ENCODE measurements at regions not wholly inside any gene's neighbourhood (a gene's known extent, or its start where the extent isn't known, plus 50 kb on each side); places are given as distances from the start of the nearest gene placed in this dataset.

DNA sequence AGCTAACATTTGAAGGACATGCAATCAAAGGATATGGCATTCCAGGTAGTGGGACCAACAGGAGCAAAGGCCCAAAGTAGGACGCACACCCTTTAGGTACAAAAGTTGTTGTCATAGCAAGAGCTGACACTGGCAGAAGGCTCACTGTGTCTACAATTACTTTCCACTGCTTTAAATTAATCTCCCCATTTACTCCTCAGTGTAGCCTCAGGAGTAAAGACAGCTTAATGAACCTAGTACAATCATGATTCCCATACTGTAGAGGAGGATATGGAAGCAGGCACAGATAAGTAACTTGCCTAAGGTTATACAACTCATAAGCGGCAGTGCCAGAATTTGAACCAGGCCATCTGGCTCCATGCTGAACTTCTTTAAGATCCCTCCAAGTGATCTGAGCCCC is 212.9 kb upstream of the SFSWAP start:
- Histone ChIP-seq H2AFZ (ENCODE audit: control insufficient read depth, low read length) (no peak overlapping the region), H3K9me3 (ENCODE audit: control insufficient read depth, low read depth, low read length) (no peaks in the 10 kb centered on the region), H3K27me3 (ENCODE audit: control insufficient read depth, extremely low read depth, insufficient read depth, low read length) (no peaks in the 10 kb centered on the region), H4K20me1 (ENCODE audit: control insufficient read depth, extremely low read depth, insufficient read depth, low read length) (no peaks in the 10 kb centered on the region), H3K79me2 (ENCODE audit: control insufficient read depth, insufficient read depth, low read length) (no peaks in the 10 kb centered on the region), H3K4me3 (ENCODE audit: control insufficient read depth in 2 of 3, extremely low read depth in 1 of 3, insufficient read depth in 2 of 3, low read depth in 1 of 3, low read length in 3 of 3) (no peak overlapping the region), H3K27ac (ENCODE audit: control insufficient read depth, insufficient read depth, low read length) (no peak overlapping the region), H3K4me1 (ENCODE audit: control insufficient read depth, extremely low read depth, insufficient read depth, low read length) (no peaks in the 10 kb centered on the region), H3K36me3 (ENCODE audit: control insufficient read depth in 2 of 2, extremely low read depth in 1 of 2, insufficient read depth in 2 of 2, low read length in 2 of 2) (no peaks in the 10 kb centered on the region), H3K9me1 (ENCODE audit: control insufficient read depth, extremely low read depth, insufficient read depth, low read length) (no peaks in the 10 kb centered on the region), H3K9ac (ENCODE audit: control insufficient read depth, extremely low read depth, insufficient read depth, low read length) (no peak overlapping the region), H3K4me2 (ENCODE audit: control insufficient read depth, extremely low read depth, insufficient read depth, low read depth, low read length) (no peak overlapping the region)
- no peak for FAIRE-seq
- no peak for DNase-seq (ENCODE audit: low read depth, low spot score)
- dilution Hi-C loops (cut with MboI; ENCODE audit: extremely low pct_ligation_motif_present, low sequenced_read_pairs), result no loop called here
- no peak for TF ChIP-seq EZH2 (IDR thresholded peaks at IDR 0.05; ENCODE audit: low read length)
- TF ChIP-seq, protein P1, sequence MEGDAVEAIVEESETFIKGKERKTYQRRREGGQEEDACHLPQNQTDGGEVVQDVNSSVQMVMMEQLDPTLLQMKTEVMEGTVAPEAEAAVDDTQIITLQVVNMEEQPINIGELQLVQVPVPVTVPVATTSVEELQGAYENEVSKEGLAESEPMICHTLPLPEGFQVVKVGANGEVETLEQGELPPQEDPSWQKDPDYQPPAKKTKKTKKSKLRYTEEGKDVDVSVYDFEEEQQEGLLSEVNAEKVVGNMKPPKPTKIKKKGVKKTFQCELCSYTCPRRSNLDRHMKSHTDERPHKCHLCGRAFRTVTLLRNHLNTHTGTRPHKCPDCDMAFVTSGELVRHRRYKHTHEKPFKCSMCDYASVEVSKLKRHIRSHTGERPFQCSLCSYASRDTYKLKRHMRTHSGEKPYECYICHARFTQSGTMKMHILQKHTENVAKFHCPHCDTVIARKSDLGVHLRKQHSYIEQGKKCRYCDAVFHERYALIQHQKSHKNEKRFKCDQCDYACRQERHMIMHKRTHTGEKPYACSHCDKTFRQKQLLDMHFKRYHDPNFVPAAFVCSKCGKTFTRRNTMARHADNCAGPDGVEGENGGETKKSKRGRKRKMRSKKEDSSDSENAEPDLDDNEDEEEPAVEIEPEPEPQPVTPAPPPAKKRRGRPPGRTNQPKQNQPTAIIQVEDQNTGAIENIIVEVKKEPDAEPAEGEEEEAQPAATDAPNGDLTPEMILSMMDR (optimal IDR thresholded peaks at IDR 0.05 in 1 of 3, IDR thresholded peaks at IDR 0.05 in 1 of 3, conservative IDR thresholded peaks at IDR 0.05 in 1 of 3; ENCODE audit: extremely low read depth in 1 of 3, insufficient read depth in 2 of 3, low read length in 3 of 3), result no peak

DNA sequence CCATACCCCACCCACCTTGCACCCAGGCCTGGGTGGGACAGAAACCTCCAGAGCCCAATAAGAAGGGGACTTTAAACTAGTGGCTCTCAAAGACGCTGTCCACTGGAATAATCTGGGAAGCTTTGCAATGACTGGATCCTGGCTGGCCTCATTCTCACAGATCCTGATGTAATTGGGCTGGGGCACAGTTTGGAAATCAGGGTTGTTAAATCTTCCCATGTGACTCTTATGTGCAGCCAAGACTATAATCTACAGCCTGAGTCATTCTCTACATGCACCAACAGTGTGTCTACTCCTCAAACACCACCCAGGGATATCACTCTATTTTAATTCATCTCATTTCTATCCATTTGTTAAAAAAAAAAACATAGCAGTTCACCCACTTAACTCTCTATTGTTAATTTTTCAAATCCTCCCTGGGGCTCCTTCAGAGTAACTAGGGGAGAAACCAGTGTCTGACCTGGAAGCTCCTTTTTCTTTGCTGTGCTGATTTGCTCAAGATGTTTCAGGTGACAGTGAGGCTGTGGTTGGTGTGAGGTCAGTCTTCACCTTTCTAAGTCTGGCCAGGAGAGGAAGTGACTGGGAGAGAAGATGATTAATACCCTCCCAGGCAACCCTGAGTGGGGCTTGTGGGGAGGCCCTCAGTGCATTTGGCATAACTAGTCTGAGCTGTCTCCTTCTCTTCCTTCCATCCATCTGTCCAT is 211.6 kb upstream of the SFSWAP start:
- DNase-seq (ENCODE audit: low read depth, low spot score) (no peak), FAIRE-seq (no peak)
- Histone ChIP-seq H3K79me2 (ENCODE audit: control insufficient read depth, insufficient read depth, low read length) (no peaks in the 10 kb centered on the region), H2AFZ (ENCODE audit: control insufficient read depth, low read length) (no peak overlapping the region), H3K4me3 (ENCODE audit: control insufficient read depth in 2 of 3, extremely low read depth in 1 of 3, insufficient read depth in 2 of 3, low read depth in 1 of 3, low read length in 3 of 3) (no peak overlapping the region), H4K20me1 (ENCODE audit: control insufficient read depth, extremely low read depth, insufficient read depth, low read length) (no peaks in the 10 kb centered on the region), H3K27me3 (ENCODE audit: control insufficient read depth, extremely low read depth, insufficient read depth, low read length) (no peaks in the 10 kb centered on the region), H3K9ac (ENCODE audit: control insufficient read depth, extremely low read depth, insufficient read depth, low read length) (no peak overlapping the region), H3K36me3 (ENCODE audit: control insufficient read depth in 2 of 2, extremely low read depth in 1 of 2, insufficient read depth in 2 of 2, low read length in 2 of 2) (no peaks in the 10 kb centered on the region), H3K9me1 (ENCODE audit: control insufficient read depth, extremely low read depth, insufficient read depth, low read length) (no peaks in the 10 kb centered on the region), H3K4me2 (ENCODE audit: control insufficient read depth, extremely low read depth, insufficient read depth, low read depth, low read length) (no peak overlapping the region), H3K27ac (ENCODE audit: control insufficient read depth, insufficient read depth, low read length) (no peak overlapping the region), H3K9me3 (ENCODE audit: control insufficient read depth, low read depth, low read length) (no peaks in the 10 kb centered on the region), H3K4me1 (ENCODE audit: control insufficient read depth, extremely low read depth, insufficient read depth, low read length) (no peaks in the 10 kb centered on the region)
- dilution Hi-C loops (cut with MboI; ENCODE audit: extremely low pct_ligation_motif_present, low sequenced_read_pairs), result no loop called here
- TF ChIP-seq EZH2 (IDR thresholded peaks at IDR 0.05; ENCODE audit: low read length), result no peak

GRCh38 chr12:131499864-131500190 is 211.1 kb upstream of the SFSWAP start:
- no peaks in the 10 kb centered on the region for H3K9me1 ChIP-seq (ENCODE audit: control insufficient read depth, extremely low read depth, insufficient read depth, low read length)
- H4K20me1 ChIP-seq (ENCODE audit: control insufficient read depth, extremely low read depth, insufficient read depth, low read length), result no peaks in the 10 kb centered on the region
- no peak overlapping the region for H3K27ac ChIP-seq (ENCODE audit: control insufficient read depth, insufficient read depth, low read length)
- H3K36me3 ChIP-seq (ENCODE audit: control insufficient read depth in 2 of 2, extremely low read depth in 1 of 2, insufficient read depth in 2 of 2, low read length in 2 of 2), result no peaks in the 10 kb centered on the region
- H3K4me3 ChIP-seq (ENCODE audit: control insufficient read depth in 2 of 3, extremely low read depth in 1 of 3, insufficient read depth in 2 of 3, low read depth in 1 of 3, low read length in 3 of 3), result no peak overlapping the region
- DNase-seq (ENCODE audit: low read depth, low spot score) (no peak), FAIRE-seq (no peak)
- H3K9ac ChIP-seq (ENCODE audit: control insufficient read depth, extremely low read depth, insufficient read depth, low read length), result no peak overlapping the region
- H3K9me3 ChIP-seq (ENCODE audit: control insufficient read depth, low read depth, low read length), result no peaks in the 10 kb centered on the region
- H3K4me2 ChIP-seq (ENCODE audit: control insufficient read depth, extremely low read depth, insufficient read depth, low read depth, low read length), result no peak overlapping the region
- dilution Hi-C loops (cut with MboI; ENCODE audit: extremely low pct_ligation_motif_present, low sequenced_read_pairs), result no loop called here
- TF ChIP-seq, protein P1 (optimal IDR thresholded peaks at IDR 0.05 in 1 of 3, IDR thresholded peaks at IDR 0.05 in 1 of 3, conservative IDR thresholded peaks at IDR 0.05 in 1 of 3; ENCODE audit: extremely low read depth in 1 of 3, insufficient read depth in 2 of 3, low read length in 3 of 3), result no peak
- TF ChIP-seq EZH2 (IDR thresholded peaks at IDR 0.05; ENCODE audit: low read length), result no peak
- H3K79me2 ChIP-seq (ENCODE audit: control insufficient read depth, insufficient read depth, low read length), result no peaks in the 10 kb centered on the region
- no peaks in the 10 kb centered on the region for H3K4me1 ChIP-seq (ENCODE audit: control insufficient read depth, extremely low read depth, insufficient read depth, low read length)
- H2AFZ ChIP-seq (ENCODE audit: control insufficient read depth, low read length), result no peak overlapping the region
- H3K27me3 ChIP-seq (ENCODE audit: control insufficient read depth, extremely low read depth, insufficient read depth, low read length), result no peaks in the 10 kb centered on the region

Data from keratinocyte (primary cell).